ENCODE measurements at regions not wholly inside any gene's neighbourhood (a gene's known extent, or its start where the extent isn't known, plus 50 kb on each side); places are given as distances from the start of the nearest gene placed in this dataset.

- H3K27ac ChIP-seq = no peak overlapping the region
Measured at GRCh38 chr3:40996382-40996781, 202.9 kb upstream of the CTNNB1 start.

GRCh38 chr3:40996827-40997710 is 202.2 kb upstream of the CTNNB1 start:
- Histone ChIP-seq H3K4me3 (no peak overlapping the region), H3K9me3 (no peaks in the 10 kb centered on the region), H3K36me3 (no peaks in the 10 kb centered on the region), H3K27me3 (no peaks in the 10 kb centered on the region), H3K27ac (no peak overlapping the region), H3K4me1 (no peaks in the 10 kb centered on the region)
- no peak for DNase-seq
- TF ChIP-seq POLR2A (IDR thresholded peaks at IDR 0.05) = no peak
- no peak for TF ChIP-seq CTCF (IDR thresholded peaks at IDR 0.05)

More at GRCh38 chr3:40996382-40996781, 202.9 kb upstream of the CTNNB1 start:
- no peak for DNase-seq
- Histone ChIP-seq H3K27me3 (no peaks in the 10 kb centered on the region), H3K4me1 (no peaks in the 10 kb centered on the region), H3K4me3 (no peak overlapping the region), H3K36me3 (no peaks in the 10 kb centered on the region), H3K9me3 (no peaks in the 10 kb centered on the region)
- TF ChIP-seq CTCF (IDR thresholded peaks at IDR 0.05) (no peak), POLR2A (IDR thresholded peaks at IDR 0.05) (no peak)

GRCh38 chr3:40997711-40998519 is 201.4 kb upstream of the CTNNB1 start:
- H3K4me1 ChIP-seq = no peaks in the 10 kb centered on the region
- DNase-seq = no peak
- H3K4me3 ChIP-seq = no peak overlapping the region
- H3K27ac ChIP-seq = no peak overlapping the region
- no peaks in the 10 kb centered on the region for H3K36me3 ChIP-seq
- TF ChIP-seq POLR2A (IDR thresholded peaks at IDR 0.05) (no peak), CTCF (IDR thresholded peaks at IDR 0.05) (no peak)
- no peaks in the 10 kb centered on the region for H3K9me3 ChIP-seq
- no peaks in the 10 kb centered on the region for H3K27me3 ChIP-seq

- Histone ChIP-seq H3K4me1 (no peaks in the 10 kb centered on the region), H3K9me3 (no peaks in the 10 kb centered on the region), H3K27ac (no peak overlapping the region), H3K36me3 (no peaks in the 10 kb centered on the region), H3K4me3 (no peak overlapping the region), H3K27me3 (no peaks in the 10 kb centered on the region)
- TF ChIP-seq CTCF (IDR thresholded peaks at IDR 0.05) = no peak
- no peak for TF ChIP-seq POLR2A (IDR thresholded peaks at IDR 0.05)
- no peak for DNase-seq
Measured at GRCh38 chr3:40999682-41000081, 199.6 kb upstream of the CTNNB1 start.

GRCh38 chr3:41000471-41000870 is 198.8 kb upstream of the CTNNB1 start:
- Histone ChIP-seq H3K27ac (no peak overlapping the region), H3K9me3 (no peaks in the 10 kb centered on the region), H3K36me3 (no peaks in the 10 kb centered on the region), H3K27me3 (no peaks in the 10 kb centered on the region), H3K4me1 (no peaks in the 10 kb centered on the region), H3K4me3 (no peak overlapping the region)
- TF ChIP-seq POLR2A (IDR thresholded peaks at IDR 0.05) = no peak
- TF ChIP-seq CTCF (IDR thresholded peaks at IDR 0.05) = no peak
- no peak for DNase-seq
